C4-2B (cell line): ENCODE measurements at regions not wholly inside any gene's neighbourhood (a gene's known extent, or its start where the extent isn't known, plus 50 kb on each side); places are given as distances from the start of the nearest gene placed in this dataset.
"Not testable (repeated sequence)": the region's sequence is repeated elsewhere in the genome, so short reads cannot be mapped to it uniquely, and the experiment has no call there.

Experiments used
- ZFX ChIP-seq: fragments of 450-650 bp; IDR thresholded peaks from 2 replicates; pipeline ENCODE4 v1.6.1; 2017
- TF ChIP-seq, protein P1 (sequence below): fragments of 450-650 bp; conservative IDR thresholded peaks from 2 replicates; pipeline ENCODE4 v1.5.1; 2017; ENCODE audit warnings: mild to moderate bottlenecking

DNA sequence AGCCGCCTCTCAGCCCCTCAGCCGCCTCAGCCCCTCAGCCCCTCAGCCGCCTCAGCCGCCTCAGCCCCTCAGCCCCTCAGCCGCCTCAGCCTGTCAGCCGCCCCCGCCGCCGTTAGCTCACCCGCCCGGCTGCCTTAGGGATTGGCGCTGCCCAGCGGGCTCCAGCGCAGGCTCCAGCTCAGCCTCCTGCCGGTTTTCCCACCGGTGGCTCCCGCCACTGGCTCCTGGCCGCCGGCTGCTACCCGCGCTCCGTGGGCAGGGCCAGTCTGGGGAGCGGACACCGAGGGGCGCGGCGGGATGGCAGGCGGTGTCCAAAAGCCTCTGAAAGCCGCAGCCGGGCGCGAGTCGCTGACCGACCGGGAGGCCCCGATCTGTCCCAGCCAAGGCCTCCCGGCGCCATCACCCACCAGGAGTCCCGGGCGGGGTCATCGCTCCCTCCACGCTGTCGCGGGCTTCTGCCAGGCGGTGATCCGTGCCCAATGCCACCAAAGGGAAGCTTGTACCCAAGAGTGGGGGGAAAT is 1532.7 kb downstream of the REEP3 start:
- TF ChIP-seq, protein P1, sequence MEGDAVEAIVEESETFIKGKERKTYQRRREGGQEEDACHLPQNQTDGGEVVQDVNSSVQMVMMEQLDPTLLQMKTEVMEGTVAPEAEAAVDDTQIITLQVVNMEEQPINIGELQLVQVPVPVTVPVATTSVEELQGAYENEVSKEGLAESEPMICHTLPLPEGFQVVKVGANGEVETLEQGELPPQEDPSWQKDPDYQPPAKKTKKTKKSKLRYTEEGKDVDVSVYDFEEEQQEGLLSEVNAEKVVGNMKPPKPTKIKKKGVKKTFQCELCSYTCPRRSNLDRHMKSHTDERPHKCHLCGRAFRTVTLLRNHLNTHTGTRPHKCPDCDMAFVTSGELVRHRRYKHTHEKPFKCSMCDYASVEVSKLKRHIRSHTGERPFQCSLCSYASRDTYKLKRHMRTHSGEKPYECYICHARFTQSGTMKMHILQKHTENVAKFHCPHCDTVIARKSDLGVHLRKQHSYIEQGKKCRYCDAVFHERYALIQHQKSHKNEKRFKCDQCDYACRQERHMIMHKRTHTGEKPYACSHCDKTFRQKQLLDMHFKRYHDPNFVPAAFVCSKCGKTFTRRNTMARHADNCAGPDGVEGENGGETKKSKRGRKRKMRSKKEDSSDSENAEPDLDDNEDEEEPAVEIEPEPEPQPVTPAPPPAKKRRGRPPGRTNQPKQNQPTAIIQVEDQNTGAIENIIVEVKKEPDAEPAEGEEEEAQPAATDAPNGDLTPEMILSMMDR: not testable (repeated sequence)
- not testable (repeated sequence) for TF ChIP-seq ZFX
